Fibroblast of the aortic adventitia (primary cell): ENCODE measurements at regions not wholly inside any gene's neighbourhood (a gene's known extent, or its start where the extent isn't known, plus 50 kb on each side); places are given as distances from the start of the nearest gene placed in this dataset.

ENCODE experiments used
- DNase-seq: peaks from one replicate; pipeline ENCODE4 v3.0.0-alpha.2; 2010; ENCODE audit warnings: low read depth
- H3K4me3 ChIP-seq: 2 replicates; pipeline ENCODE4 v1.5.1; 2011; ENCODE audit warnings: low read depth, mild to moderate bottlenecking, control low read depth, low read length, moderate library complexity
- CTCF ChIP-seq: IDR thresholded peaks from 2 replicates; pipeline ENCODE4 v1.5.1; 2011; ENCODE audit warnings: mild to moderate bottlenecking, low read length, control low read depth, inconsistent platforms; ENCODE audit not compliant: insufficient read depth

GRCh38 chr21:15206514-15206913, 141.7 kb upstream of the NRIP1 start:
- no peak for DNase-seq
- H3K4me3 ChIP-seq = no peak overlapping the region
- TF ChIP-seq CTCF = no peak

GRCh38 chr21:15207231-15207630, 142.4 kb upstream of the NRIP1 start:
- DNase-seq = no peak
- no peak overlapping the region for H3K4me3 ChIP-seq
- no peak for TF ChIP-seq CTCF

GRCh38 chr21:15207635-15208370, 143.0 kb upstream of the NRIP1 start:
- TF ChIP-seq CTCF = no peak
- H3K4me3 ChIP-seq = no peak overlapping the region

GRCh38 chr21:15208786-15209185, 144.0 kb upstream of the NRIP1 start:
- H3K4me3 ChIP-seq = no peak overlapping the region
- DNase-seq = no peak
- TF ChIP-seq CTCF = no peak

More at GRCh38 chr21:15207635-15208370, 143.0 kb upstream of the NRIP1 start:
- DNase-seq = no peak

GRCh38 chr21:15209224-15209623, 144.4 kb upstream of the NRIP1 start:
- TF ChIP-seq CTCF = no peak
- H3K4me3 ChIP-seq = no peak overlapping the region
- no peak for DNase-seq

GRCh38 chr21:15210235-15210678, 145.5 kb upstream of the NRIP1 start:
- peak; percentile 83 for DNase-seq
- no peak for TF ChIP-seq CTCF
- no peak overlapping the region for H3K4me3 ChIP-seq

GRCh38 chr21:15211491-15212133, 146.8 kb upstream of the NRIP1 start:
- H3K4me3 ChIP-seq = no peak overlapping the region
- no peak for DNase-seq
- no peak for TF ChIP-seq CTCF
